ENCODE measurements at regions not wholly inside any gene's neighbourhood (a gene's known extent, or its start where the extent isn't known, plus 50 kb on each side); places are given as distances from the start of the nearest gene placed in this dataset.

- DNase-seq (ENCODE audit: extremely low read depth in 1 of 2, low read depth in 1 of 2) = no peak
These were observed 88.8 kb upstream of the SNTG2 start for GRCh38 chr2:861655-862354.

GRCh38 chr2:860259-860855, 90.3 kb upstream of the SNTG2 start:
- DNase-seq (ENCODE audit: extremely low read depth in 1 of 2, low read depth in 1 of 2) = no peak

DNA sequence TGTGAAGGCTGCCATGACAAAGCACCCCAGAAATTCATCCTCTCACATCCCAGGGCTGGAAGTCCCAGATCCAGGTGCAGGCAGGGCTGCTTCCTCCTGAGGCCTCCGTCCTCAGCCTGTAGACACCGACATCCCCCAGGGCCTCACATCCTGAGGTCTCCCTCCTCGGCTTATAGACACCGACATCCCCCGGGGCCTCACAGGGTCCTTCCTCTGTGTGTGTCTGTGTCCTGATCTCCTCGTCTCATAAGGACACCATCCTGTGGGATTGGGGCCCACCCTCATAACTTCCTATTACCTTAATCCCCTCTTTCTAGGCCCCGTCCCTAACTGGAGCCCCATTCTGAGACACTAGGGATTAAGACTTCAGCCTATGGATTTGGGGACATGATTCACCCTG, 92.0 kb upstream of the SNTG2 start:
- DNase-seq (ENCODE audit: extremely low read depth in 1 of 2, low read depth in 1 of 2) = no peak

GRCh38 chr2:857937-858336, 92.7 kb upstream of the SNTG2 start:
- DNase-seq (ENCODE audit: extremely low read depth in 1 of 2, low read depth in 1 of 2) = no peak

GRCh38 chr2:857081-857480, 93.6 kb upstream of the SNTG2 start:
- no peak for DNase-seq (ENCODE audit: extremely low read depth in 1 of 2, low read depth in 1 of 2)

DNA sequence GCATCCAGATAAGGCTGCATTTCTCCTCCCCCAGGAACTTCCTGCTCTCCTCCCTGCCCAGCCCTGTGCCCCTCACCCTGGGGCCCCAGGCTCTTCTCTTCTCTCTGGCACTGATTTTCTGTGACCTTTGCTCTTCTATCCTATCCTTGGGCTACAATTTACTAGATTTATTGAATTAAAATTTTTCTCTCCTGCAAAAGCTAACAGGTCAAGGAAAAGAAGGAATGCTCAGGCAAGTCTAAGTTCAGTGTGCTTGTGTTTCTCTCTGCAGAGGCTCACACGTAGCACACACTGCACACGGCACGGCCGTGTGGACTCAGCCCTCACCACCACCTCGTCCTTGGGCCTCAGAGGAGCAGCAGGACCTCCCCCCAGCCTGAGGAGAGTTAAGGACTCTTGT, 94.2 kb upstream of the SNTG2 start:
- no peak for DNase-seq (ENCODE audit: extremely low read depth in 1 of 2, low read depth in 1 of 2)

- no peak for DNase-seq (ENCODE audit: extremely low read depth in 1 of 2, low read depth in 1 of 2)
These were observed 94.6 kb upstream of the SNTG2 start for GRCh38 chr2:856041-856440.

DNA sequence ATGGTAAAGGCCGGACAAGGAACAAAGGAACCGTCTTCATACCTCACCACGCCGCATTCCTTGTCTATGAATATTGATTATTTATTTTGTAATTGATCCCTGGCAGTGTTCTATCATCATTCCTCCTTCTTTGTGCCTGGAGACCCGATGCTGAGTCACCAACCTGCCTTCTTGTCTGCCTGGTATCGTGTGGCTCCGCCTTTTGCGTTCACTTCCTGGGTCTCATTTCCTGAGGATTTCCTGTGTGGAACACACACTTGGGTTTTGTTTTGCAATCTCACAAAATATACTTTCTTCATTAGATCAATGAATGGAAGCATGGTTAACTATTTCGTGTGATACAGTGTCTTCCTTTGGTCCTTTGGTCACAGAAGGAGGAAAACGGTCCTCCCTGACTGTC, 95.5 kb upstream of the SNTG2 start:
- no peak for DNase-seq (ENCODE audit: extremely low read depth in 1 of 2, low read depth in 1 of 2)

- DNase-seq (ENCODE audit: extremely low read depth in 1 of 2, low read depth in 1 of 2) = peak in 1 of 2 donors; percentile 6
These were observed 96.2 kb upstream of the SNTG2 start for GRCh38 chr2:854460-854859.

GRCh38 chr2:853203-853870, 97.3 kb upstream of the SNTG2 start:
- DNase-seq (ENCODE audit: extremely low read depth in 1 of 2, low read depth in 1 of 2) = no peak

DNA sequence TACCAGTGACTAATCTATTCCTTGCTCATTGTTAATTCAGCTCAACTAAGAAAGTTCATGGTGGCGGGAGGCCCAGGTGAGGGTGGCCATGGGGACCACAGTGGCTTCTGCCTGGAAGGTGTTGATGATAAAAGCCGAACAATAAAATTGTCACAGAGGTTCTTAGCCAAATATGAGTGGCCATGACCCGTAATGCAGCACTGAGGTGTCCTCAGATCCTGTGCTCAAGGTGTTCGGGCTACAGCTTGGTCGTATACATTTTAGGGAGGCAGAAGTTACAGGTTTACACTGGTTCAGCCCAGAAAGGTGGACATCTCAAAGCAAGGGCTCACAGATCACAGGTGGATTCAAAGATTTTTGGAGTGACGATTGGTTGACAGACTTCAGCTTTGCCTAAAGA, 98.5 kb upstream of the SNTG2 start:
- no peak for DNase-seq (ENCODE audit: extremely low read depth in 1 of 2, low read depth in 1 of 2)

- DNase-seq (ENCODE audit: extremely low read depth in 1 of 2, low read depth in 1 of 2) = no peak
These were observed 99.0 kb upstream of the SNTG2 start for GRCh38 chr2:851680-852079.

GRCh38 chr2:851078-851477, 99.6 kb upstream of the SNTG2 start:
- DNase-seq (ENCODE audit: extremely low read depth in 1 of 2, low read depth in 1 of 2) = no peak

GRCh38 chr2:850429-850828, 100.2 kb upstream of the SNTG2 start:
- no peak for DNase-seq (ENCODE audit: extremely low read depth in 1 of 2, low read depth in 1 of 2)

GRCh38 chr2:848099-848498, 102.5 kb upstream of the SNTG2 start:
- no peak for DNase-seq (ENCODE audit: extremely low read depth in 1 of 2, low read depth in 1 of 2)

DNA sequence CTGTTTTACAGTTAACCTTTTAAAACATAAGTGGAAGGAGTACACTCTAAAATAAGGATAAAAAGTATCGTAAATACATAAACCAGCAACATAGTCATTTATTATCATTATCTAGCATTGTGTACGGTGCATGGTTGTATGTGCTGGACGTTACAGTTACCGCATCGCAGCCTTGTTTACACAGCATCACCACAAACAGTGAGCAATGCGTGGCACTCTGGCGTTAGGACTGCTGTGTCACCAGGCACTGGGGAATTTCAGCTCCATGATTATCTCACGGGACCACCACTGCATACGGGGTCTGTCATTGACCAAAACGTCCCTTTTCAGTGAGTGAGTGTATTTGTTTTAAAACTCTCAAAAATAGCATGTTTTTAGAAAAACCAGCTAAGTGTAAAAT, 103.0 kb upstream of the SNTG2 start:
- DNase-seq (ENCODE audit: extremely low read depth in 1 of 2, low read depth in 1 of 2) = no peak

DNA sequence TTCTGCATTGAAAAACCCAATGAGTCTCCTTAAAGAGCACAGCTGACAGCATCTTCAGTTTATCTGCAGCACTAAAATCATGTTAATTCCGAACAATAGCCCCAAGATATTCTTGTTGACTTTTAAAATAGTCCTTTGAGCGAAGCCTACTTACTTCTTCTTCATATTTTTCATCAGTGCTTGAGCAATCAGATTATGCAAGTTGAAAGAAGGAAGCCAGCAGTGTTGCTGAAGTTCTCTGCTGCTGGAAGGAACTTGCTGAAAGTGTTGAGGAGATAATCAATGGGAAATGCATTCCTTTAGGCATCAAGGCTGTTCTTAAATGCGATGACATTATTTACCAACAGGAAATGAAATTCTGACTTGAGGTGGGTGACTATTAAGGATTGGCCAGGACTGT, 105.9 kb upstream of the SNTG2 start:
- DNase-seq (ENCODE audit: extremely low read depth in 1 of 2, low read depth in 1 of 2) = no peak

GRCh38 chr2:842151-842803, 108.4 kb upstream of the SNTG2 start:
- DNase-seq (ENCODE audit: extremely low read depth in 1 of 2, low read depth in 1 of 2) = no peak

DNA sequence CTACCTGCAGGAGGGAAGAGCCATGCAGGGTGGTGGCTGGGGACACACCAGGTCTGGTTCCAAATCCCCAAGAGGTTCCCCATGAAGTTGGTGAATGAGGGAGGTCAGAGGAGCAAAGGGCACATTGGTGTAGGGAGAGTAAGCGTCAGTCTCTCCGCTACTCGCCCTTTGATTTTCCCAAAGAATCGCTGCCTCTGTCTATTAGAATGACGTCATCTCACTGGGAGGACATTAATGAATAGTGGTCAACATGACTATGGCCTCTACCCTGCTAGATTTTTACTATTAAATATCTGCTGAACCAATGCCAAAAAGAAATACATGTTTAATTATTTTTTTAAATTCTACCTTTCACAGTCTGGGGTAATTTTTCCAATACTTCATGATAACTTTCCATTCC, 109.6 kb upstream of the SNTG2 start:
- no peak for DNase-seq (ENCODE audit: extremely low read depth in 1 of 2, low read depth in 1 of 2)

- DNase-seq (ENCODE audit: extremely low read depth in 1 of 2, low read depth in 1 of 2) = no peak
These were observed 116.4 kb upstream of the SNTG2 start for GRCh38 chr2:834233-834632.

DNA sequence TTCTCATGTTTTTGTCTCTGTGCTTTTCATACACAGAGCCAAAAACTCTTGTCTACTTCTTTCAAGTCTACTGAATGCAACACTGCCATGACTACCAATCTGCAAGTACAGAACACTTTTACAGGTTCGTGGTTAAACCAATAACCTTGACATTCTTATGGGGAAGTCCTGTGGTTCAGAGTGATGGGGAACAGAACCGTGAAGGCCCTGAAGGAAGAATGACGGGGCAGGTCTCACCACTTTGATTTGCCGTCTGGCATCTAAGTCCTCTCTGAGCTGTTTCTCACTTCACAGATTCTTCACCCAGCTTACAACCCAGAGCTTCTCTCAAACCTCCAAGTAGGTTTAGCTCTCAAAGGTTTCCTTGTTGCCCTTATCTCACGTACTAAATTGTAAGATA, 117.5 kb upstream of the SNTG2 start:
- DNase-seq (ENCODE audit: extremely low read depth in 1 of 2, low read depth in 1 of 2) = no peak

DNA sequence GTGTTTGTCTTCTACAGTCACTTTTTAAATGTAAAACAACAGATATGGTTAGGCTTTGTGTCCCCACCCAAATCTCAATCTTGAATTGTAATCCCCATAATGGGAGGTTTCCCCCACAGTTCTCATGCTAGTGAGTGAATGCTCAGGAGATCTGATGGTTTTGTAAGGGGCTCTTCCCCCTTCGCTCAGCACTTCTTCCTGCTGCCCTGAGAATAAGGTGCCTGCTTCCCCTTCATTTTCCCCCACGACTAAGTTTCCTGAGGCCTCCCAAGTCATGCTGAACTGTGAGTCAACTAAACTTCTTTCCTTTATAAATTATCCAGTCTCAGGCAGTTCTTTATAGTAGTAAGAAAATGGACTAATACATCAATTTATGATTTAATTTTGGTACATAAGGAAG, 118.0 kb upstream of the SNTG2 start:
- DNase-seq (ENCODE audit: extremely low read depth in 1 of 2, low read depth in 1 of 2) = no peak

All from activated CD8-positive, alpha-beta memory T cell treated with anti-CD3 and anti-CD28 coated beads for 1 hour (primary cell).